ENCODE measurements at regions not wholly inside any gene's neighbourhood (a gene's known extent, or its start where the extent isn't known, plus 50 kb on each side); places are given as distances from the start of the nearest gene placed in this dataset.

GRCh38 chr2:239569401-239570090, 168.7 kb upstream of the HDAC4 start (continued):
- TF ChIP-seq ETS1 (IDR thresholded peaks at IDR 0.05): no peak

- ATAC-seq: no peak
- no peaks in the 10 kb centered on the region for H3K27me3 ChIP-seq (ENCODE audit: insufficient read depth)
- H2AFZ ChIP-seq: no peak overlapping the region
- H3K79me2 ChIP-seq (replicated peaks; ENCODE audit: insufficient read depth): no peaks in the 10 kb centered on the region
- no peak overlapping the region for H3K27ac ChIP-seq (ENCODE audit: low read depth)
- Mint-ChIP-seq H3K27me3 (ENCODE audit: insufficient read depth, low read depth, poor library complexity) (peaks cover 4% of the 10 kb centered on the region), H3K4me1 (no peaks in the 10 kb centered on the region), H3K9me3 (no peaks in the 10 kb centered on the region), H3K27ac (no peak overlapping the region), H3K36me3 (ENCODE audit: low read depth) (no peaks in the 10 kb centered on the region), H3K4me3 (no peak overlapping the region)
- no peaks in the 10 kb centered on the region for H3K4me1 ChIP-seq (ENCODE audit: insufficient read depth)
- TF ChIP-seq CTCF (conservative IDR thresholded peaks at IDR 0.05; ENCODE audit: low read depth in 2 of 2): no peak
- TF ChIP-seq CREB1 (CRISPR knock-in tag; IDR thresholded peaks at IDR 0.05; ENCODE audit: low read depth): no peak
- TF ChIP-seq NANOG (IDR thresholded peaks at IDR 0.05; ENCODE audit: borderline replicate concordance): no peak
- no peak for TF ChIP-seq REST (IDR thresholded peaks at IDR 0.05; ENCODE audit: unreplicated experiment)
- TF ChIP-seq POLR2AphosphoS5 (IDR thresholded peaks at IDR 0.05; ENCODE audit: low read depth): no peak
- no peak for TF ChIP-seq ETS1 (IDR thresholded peaks at IDR 0.05)
- TF ChIP-seq ZNF114 (CRISPR knock-in tag; IDR thresholded peaks at IDR 0.05): no peak
- H3K9me2 ChIP-seq (ENCODE audit: insufficient read depth): no peaks in the 10 kb centered on the region
- no peak overlapping the region for H3K4me3 ChIP-seq
- H4K20me1 ChIP-seq (replicated peaks; ENCODE audit: insufficient read depth): no peaks in the 10 kb centered on the region
- DNase-seq (ENCODE audit: low spot score): no peak
- H3F3A ChIP-seq (replicated peaks; ENCODE audit: low read depth): no peaks in the 10 kb centered on the region
- no peak overlapping the region for H3K4me2 ChIP-seq
- no peaks in the 10 kb centered on the region for H3K36me3 ChIP-seq (ENCODE audit: insufficient read depth)
These were observed 167.8 kb upstream of the HDAC4 start for GRCh38 chr2:239568601-239569000.
